Femur (tissue), 1 donor: ENCODE measurements at regions not wholly inside any gene's neighbourhood (a gene's known extent, or its start where the extent isn't known, plus 50 kb on each side); places are given as distances from the start of the nearest gene placed in this dataset.
"Not testable (repeated sequence)": the region's sequence is repeated elsewhere in the genome, so short reads cannot be mapped to it uniquely, and the experiment has no call there.

Experiments used
- DNase-seq: peaks from one replicate; pipeline ENCODE4 v3.0.0-alpha.2; 2017

- not testable (repeated sequence) for DNase-seq
Observed at GRCh38 chr6:104676679-104677078, 183.0 kb downstream of the HACE1 start.

GRCh38 chr6:104675161-104675560, 184.6 kb downstream of the HACE1 start:
- not testable (repeated sequence) for DNase-seq

- not testable (repeated sequence) for DNase-seq
Observed at GRCh38 chr6:104673078-104673477, 186.6 kb downstream of the HACE1 start.

GRCh38 chr6:104671591-104671891, 188.2 kb downstream of the HACE1 start:
- DNase-seq: not testable (repeated sequence)

- DNase-seq: not testable (repeated sequence)
Observed at GRCh38 chr6:104670834-104671590, 188.7 kb downstream of the HACE1 start.

GRCh38 chr6:104669483-104669882, 190.2 kb downstream of the HACE1 start:
- DNase-seq: no peak

- no peak for DNase-seq
Observed at GRCh38 chr6:104656235-104656634, 203.5 kb downstream of the HACE1 start.

- no peak for DNase-seq
Observed at GRCh38 chr6:104653781-104654180, 205.9 kb downstream of the HACE1 start.

- DNase-seq: no peak
Observed at GRCh38 chr6:104648347-104648746, 211.4 kb downstream of the HACE1 start.

- no peak for DNase-seq
Observed at GRCh38 chr6:104644848-104645247, 214.9 kb downstream of the HACE1 start.

- no peak for DNase-seq
Observed at GRCh38 chr6:104642871-104643270, 216.8 kb downstream of the HACE1 start.

GRCh38 chr6:104640761-104641160, 219.0 kb downstream of the HACE1 start:
- no peak for DNase-seq

GRCh38 chr6:104640150-104640700, 219.5 kb downstream of the HACE1 start:
- DNase-seq: no peak

GRCh38 chr6:104639668-104640067, 220.1 kb downstream of the HACE1 start:
- DNase-seq: no peak

- no peak for DNase-seq
Observed at GRCh38 chr6:104638841-104639290, 220.9 kb downstream of the HACE1 start.

GRCh38 chr6:104633125-104633524, 226.6 kb downstream of the HACE1 start:
- DNase-seq: no peak

GRCh38 chr6:104632588-104632987, 227.1 kb downstream of the HACE1 start:
- no peak for DNase-seq

GRCh38 chr6:104630955-104631354, 228.8 kb downstream of the HACE1 start:
- DNase-seq: no peak

- no peak for DNase-seq
Observed at GRCh38 chr6:104630522-104630921, 229.2 kb downstream of the HACE1 start.

GRCh38 chr6:104629826-104630225, 229.9 kb downstream of the HACE1 start:
- DNase-seq: no peak

GRCh38 chr6:104625536-104625935, 234.2 kb downstream of the HACE1 start:
- DNase-seq: no peak

GRCh38 chr6:104623052-104623690, 236.5 kb downstream of the HACE1 start:
- DNase-seq: no peak

- DNase-seq: no peak
Observed at GRCh38 chr6:104621396-104621795, 238.3 kb downstream of the HACE1 start.

GRCh38 chr6:104617591-104617990, 242.1 kb downstream of the HACE1 start:
- peak; percentile 51 for DNase-seq
